Sigmoid colon (tissue), 6 donors: ENCODE measurements at regions not wholly inside any gene's neighbourhood (a gene's known extent, or its start where the extent isn't known, plus 50 kb on each side); places are given as distances from the start of the nearest gene placed in this dataset.

ENCODE experiments used
- DNase-seq: peaks from one replicate; pipeline ENCODE4 v3.0.0-alpha.2; 2019
- H3K27ac ChIP-seq, 4 donors: fragments of 200-600 bp; sonication (generic); one replicate each; pipeline ENCODE4 v1.5.1; 2016 to 2019; ENCODE audit warnings: mild to moderate bottlenecking in 1 of 4
- H3K27me3 ChIP-seq, 3 donors: fragments of 200-600 bp; sonication (generic); one replicate each; pipeline ENCODE4 v1.5.1; 2019; ENCODE audit warnings: mild to moderate bottlenecking in 1 of 3
- H3K36me3 ChIP-seq, 4 donors: fragments of 200-600 bp; sonication (generic); one replicate each; pipeline ENCODE4 v1.5.1; 2016 to 2019
- H3K4me1 ChIP-seq, 4 donors: fragments of 200-600 bp; sonication (generic); one replicate each; pipeline ENCODE4 v1.5.1; 2017 to 2019
- H3K4me3 ChIP-seq, 4 donors: fragments of 200-600 bp; sonication (generic); one replicate each; pipeline ENCODE4 v1.5.1; 2017 to 2019; ENCODE audit warnings: mild to moderate bottlenecking in 2 of 4, moderate library complexity in 1 of 4
- H3K9me3 ChIP-seq, 4 donors: fragments of 200-600 bp in 3 of 4; sonication (generic) in 3 of 4; one replicate each; pipeline versions ENCODE4 v1.5.1 to v1.6.1; 2013 to 2019
- CTCF ChIP-seq, 4 experiments: fragments of 450-650 bp in 3 of 4; fragments of 200-600 bp in 1 of 4; IDR thresholded peaks; one replicate each; pipeline ENCODE4 v1.5.1; 2016 to 2019; ENCODE audit warnings: antibody characterized with exemption in 4 of 4, mild to moderate bottlenecking in 3 of 4, moderate library complexity in 2 of 4
- EP300 ChIP-seq, 4 donors: sonication (generic); formaldehyde crosslinking; IDR thresholded peaks; one replicate each; pipeline ENCODE4 v1.6.1; 2017; ENCODE audit warnings: antibody characterized with exemption in 4 of 4
- POLR2A ChIP-seq, 2 donors: fragments of 450-650 bp; IDR thresholded peaks; one replicate each; pipeline ENCODE4 v1.6.1; 2016; ENCODE audit warnings: antibody characterized with exemption in 2 of 2, mild to moderate bottlenecking in 2 of 2, moderate library complexity in 2 of 2
- POLR2AphosphoS5 ChIP-seq, 4 donors: sonication (generic); formaldehyde crosslinking; IDR thresholded peaks; one replicate each; pipeline ENCODE4 v1.6.1; 2017; ENCODE audit warnings: antibody characterized with exemption in 4 of 4
- WGBS, 2 donors: extraction: QIAGEN DNeasy Blood & Tissue Kit; methylation state at CpG; one replicate each; pipeline ENCODE4 v1.1.7; 2013; 5-methylcytosine and 5-hydroxymethylcytosine counted together
- intact Hi-C: fragments of 100-400 bp; cut with DNase I; formaldehyde crosslinking; loops from one replicate; pipeline ENCODE4 v1.15.1; 2023
- donor health status: healthy with polysubstance abuse.
- donor health status: healthy.

GRCh38 chr3:117734496-117734895 is 1024.9 kb downstream of the TUSC7 start:
- H3K36me3 ChIP-seq, result no peaks in the 10 kb centered on the region
- no peaks in the 10 kb centered on the region for H3K27me3 ChIP-seq
- WGBS, 2 donors, result 92 to 94% methylated on average over 3 of the region's 3 CpGs
- TF ChIP-seq POLR2AphosphoS5 (IDR thresholded peaks at IDR 0.05), result no peak
- TF ChIP-seq EP300 (IDR thresholded peaks at IDR 0.05), result no peak
- no peak for TF ChIP-seq POLR2A (IDR thresholded peaks at IDR 0.05)
- no peak for TF ChIP-seq CTCF (IDR thresholded peaks at IDR 0.05)
- intact Hi-C loops, result no loop called here
- H3K4me1 ChIP-seq, result peaks cover 0 to 6% (median 0%) of the 10 kb centered on the region in 4 donors
- no peak overlapping the region for H3K27ac ChIP-seq
- no peak for DNase-seq
- H3K9me3 ChIP-seq, result no peaks in the 10 kb centered on the region
- no peak overlapping the region for H3K4me3 ChIP-seq

- intact Hi-C loops, result no loop called here
- WGBS, 2 donors, result 49 to 63% methylated on average over 2 of the region's 2 CpGs
- no peak overlapping the region for H3K4me3 ChIP-seq
- H3K27me3 ChIP-seq, result no peaks in the 10 kb centered on the region
- peaks cover 0 to 6% (median 0%) of the 10 kb centered on the region in 4 donors for H3K4me1 ChIP-seq
- no peak for DNase-seq
- no peak overlapping the region for H3K27ac ChIP-seq
- H3K36me3 ChIP-seq, result no peaks in the 10 kb centered on the region
- H3K9me3 ChIP-seq, result no peaks in the 10 kb centered on the region
- TF ChIP-seq EP300 (IDR thresholded peaks at IDR 0.05), result no peak
Observed at GRCh38 chr3:117735481-117736101, 1026.0 kb downstream of the TUSC7 start.

GRCh38 chr3:117736846-117737245 is 1027.3 kb downstream of the TUSC7 start:
- Histone ChIP-seq H3K27me3 (no peaks in the 10 kb centered on the region), H3K4me1 (peaks cover 0 to 6% (median 0%) of the 10 kb centered on the region in 4 donors), H3K4me3 (no peak overlapping the region), H3K27ac (no peak overlapping the region), H3K9me3 (no peaks in the 10 kb centered on the region), H3K36me3 (no peaks in the 10 kb centered on the region)
- DNase-seq, result no peak
- TF ChIP-seq POLR2AphosphoS5 (IDR thresholded peaks at IDR 0.05) (no peak), CTCF (IDR thresholded peaks at IDR 0.05) (no peak), POLR2A (IDR thresholded peaks at IDR 0.05) (no peak), EP300 (IDR thresholded peaks at IDR 0.05) (no peak)
- WGBS, 2 donors, result 78 to 81% methylated on average over 3 of the region's 3 CpGs
- intact Hi-C loops, result no loop called here

GRCh38 chr3:117743993-117744392 is 1034.4 kb downstream of the TUSC7 start:
- TF ChIP-seq CTCF (IDR thresholded peaks at IDR 0.05) (no peak), POLR2A (IDR thresholded peaks at IDR 0.05) (no peak), EP300 (IDR thresholded peaks at IDR 0.05) (no peak), POLR2AphosphoS5 (IDR thresholded peaks at IDR 0.05) (peak in 2 of 4 donors; percentile 71 to 76)
- WGBS, 2 donors, result 89 to 90% methylated on average over 1 of the region's 1 CpG
- Histone ChIP-seq H3K4me1 (peaks cover 0 to 12% (median 5%) of the 10 kb centered on the region in 4 donors), H3K9me3 (no peaks in the 10 kb centered on the region), H3K36me3 (no peaks in the 10 kb centered on the region), H3K27me3 (no peaks in the 10 kb centered on the region), H3K27ac (no peak overlapping the region), H3K4me3 (no peak overlapping the region)
- DNase-seq, result no peak
- intact Hi-C loops, result no loop called here

- no peaks in the 10 kb centered on the region for H3K36me3 ChIP-seq
- WGBS, 2 donors, result 17 to 53% methylated on average over 1 of the region's 1 CpG
- H3K4me3 ChIP-seq, result no peak overlapping the region
- H3K4me1 ChIP-seq, result peaks cover 0 to 12% (median 5%) of the 10 kb centered on the region in 4 donors
- H3K27me3 ChIP-seq, result no peaks in the 10 kb centered on the region
- DNase-seq, result no peak
- no peak overlapping the region for H3K27ac ChIP-seq
- intact Hi-C loops, result no loop called here
- H3K9me3 ChIP-seq, result no peaks in the 10 kb centered on the region
- no peak for TF ChIP-seq CTCF (IDR thresholded peaks at IDR 0.05)
- TF ChIP-seq POLR2AphosphoS5 (IDR thresholded peaks at IDR 0.05), result no peak
- no peak for TF ChIP-seq POLR2A (IDR thresholded peaks at IDR 0.05)
- no peak for TF ChIP-seq EP300 (IDR thresholded peaks at IDR 0.05)
Observed at GRCh38 chr3:117744935-117745334, 1035.4 kb downstream of the TUSC7 start.
